Endothelial cell (in vitro differentiated cells): ENCODE measurements at regions not wholly inside any gene's neighbourhood (a gene's known extent, or its start where the extent isn't known, plus 50 kb on each side); places are given as distances from the start of the nearest gene placed in this dataset.
"Not testable (repeated sequence)": the region's sequence is repeated elsewhere in the genome, so short reads cannot be mapped to it uniquely, and the experiment has no call there.

Experiments
- DNase-seq: peaks from one replicate; pipeline ENCODE4 v3.0.0; 2021; ENCODE audit warnings: low spot score
- H3K27ac Mint-ChIP-seq: one replicate; pipeline ENCODE4 v1.8.0; 2021; ENCODE audit warnings: mixed read lengths, inconsistent platforms; ENCODE audit not compliant: unreplicated experiment
- H3K27me3 Mint-ChIP-seq: one replicate; pipeline ENCODE4 v1.8.0; 2021; ENCODE audit warnings: mild to moderate bottlenecking, moderate library complexity, mixed read lengths, inconsistent platforms; ENCODE audit not compliant: unreplicated experiment
- H3K36me3 Mint-ChIP-seq: one replicate; pipeline ENCODE4 v1.8.0; 2021; ENCODE audit warnings: mild to moderate bottlenecking, low read depth, mixed read lengths, inconsistent platforms; ENCODE audit not compliant: unreplicated experiment
- H3K4me1 Mint-ChIP-seq: one replicate; pipeline ENCODE4 v1.8.0; 2021; ENCODE audit warnings: mild to moderate bottlenecking, mixed read lengths, inconsistent platforms; ENCODE audit not compliant: unreplicated experiment
- H3K4me3 Mint-ChIP-seq: one replicate; pipeline ENCODE4 v1.8.0; 2021; ENCODE audit warnings: mild to moderate bottlenecking, mixed read lengths, inconsistent platforms; ENCODE audit not compliant: unreplicated experiment
- H3K9me3 Mint-ChIP-seq: one replicate; pipeline ENCODE4 v1.8.0; 2021; ENCODE audit warnings: mixed read lengths, inconsistent platforms; ENCODE audit not compliant: unreplicated experiment
- CTCF ChIP-seq: fragments of 200-600 bp; sonication (generic); IDR thresholded peaks from one replicate; pipeline ENCODE4 v1.5.0; 2021; ENCODE audit warnings: antibody characterized with exemption; ENCODE audit not compliant: unreplicated experiment

DNA sequence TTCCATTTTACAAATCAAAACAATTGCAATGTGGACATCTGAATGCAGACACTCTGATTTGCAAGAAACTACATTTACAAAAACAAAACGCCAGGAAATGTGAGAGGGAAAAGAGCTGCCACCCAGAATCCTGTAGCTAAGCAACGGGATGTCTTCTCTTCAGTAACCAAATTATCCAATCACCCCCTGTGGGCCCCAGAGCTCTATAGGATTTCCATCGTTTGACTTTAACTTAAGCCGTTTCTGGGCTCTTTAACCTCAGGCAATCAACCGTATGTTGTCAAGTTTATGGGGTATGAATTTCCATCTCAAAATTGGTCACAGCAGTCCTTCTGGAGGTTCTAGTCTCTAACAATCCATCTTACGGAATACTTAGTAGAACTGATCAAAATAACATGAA, 240.5 kb downstream of the ETV1 start:
- H3K9me3 Mint-ChIP-seq: no peaks in the 10 kb centered on the region
- H3K27me3 Mint-ChIP-seq: no peaks in the 10 kb centered on the region
- H3K4me1 Mint-ChIP-seq: peaks cover 4% of the 10 kb centered on the region
- TF ChIP-seq CTCF: no peak
- no peak overlapping the region for H3K4me3 Mint-ChIP-seq
- DNase-seq: no peak
- no peaks in the 10 kb centered on the region for H3K36me3 Mint-ChIP-seq
- H3K27ac Mint-ChIP-seq: no peak overlapping the region

DNA sequence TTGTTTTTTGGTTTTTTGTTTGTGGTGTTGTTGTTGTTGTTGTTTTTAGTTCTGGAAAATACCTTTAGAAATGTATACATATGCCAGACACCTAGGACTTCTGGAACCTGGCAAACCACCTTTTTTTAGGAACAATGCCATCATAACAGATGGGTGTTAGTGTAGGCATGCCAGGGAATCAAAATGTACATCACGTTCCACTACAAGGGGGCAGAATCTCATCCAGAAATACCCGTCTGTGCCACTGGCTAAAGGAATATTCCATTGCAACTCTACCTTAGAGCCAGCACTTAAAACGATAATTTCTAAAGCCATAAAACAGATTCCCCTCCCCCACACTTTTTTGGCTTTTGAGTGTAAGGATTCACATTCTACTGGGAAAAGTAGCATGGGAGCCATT, 239.8 kb downstream of the ETV1 start:
- TF ChIP-seq CTCF: no peak
- no peak overlapping the region for H3K27ac Mint-ChIP-seq
- H3K36me3 Mint-ChIP-seq: no peaks in the 10 kb centered on the region
- no peak for DNase-seq
- H3K4me3 Mint-ChIP-seq: no peak overlapping the region
- H3K27me3 Mint-ChIP-seq: no peaks in the 10 kb centered on the region
- no peaks in the 10 kb centered on the region for H3K9me3 Mint-ChIP-seq
- peaks cover 4% of the 10 kb centered on the region for H3K4me1 Mint-ChIP-seq

DNA sequence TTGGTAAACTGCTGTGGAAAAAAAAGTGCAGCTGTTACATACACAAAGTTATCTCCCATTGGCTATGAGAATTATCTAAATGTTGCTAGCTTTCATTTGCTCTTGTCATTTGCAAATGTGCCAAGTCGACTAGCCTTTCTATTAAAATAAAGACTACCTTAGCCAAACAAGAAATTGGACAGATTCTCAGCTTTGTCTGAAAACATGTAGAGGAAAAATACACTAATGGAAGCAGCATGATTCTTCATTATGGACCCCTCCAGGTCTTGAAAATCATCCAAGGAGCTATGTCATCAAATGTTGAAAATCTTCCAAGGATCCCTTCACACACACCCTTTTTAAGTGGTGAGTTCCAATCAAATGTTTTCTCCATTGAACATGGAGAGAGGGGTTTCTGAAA, 237.7 kb downstream of the ETV1 start:
- Mint-ChIP-seq H3K4me1 (peaks cover 4% of the 10 kb centered on the region), H3K27ac (no peak overlapping the region), H3K36me3 (no peaks in the 10 kb centered on the region), H3K9me3 (no peaks in the 10 kb centered on the region), H3K4me3 (no peak overlapping the region), H3K27me3 (peaks cover 3% of the 10 kb centered on the region)
- no peak for TF ChIP-seq CTCF
- DNase-seq: no peak

GRCh38 chr7:13757841-13758240, 231.6 kb downstream of the ETV1 start:
- TF ChIP-seq CTCF: no peak
- H3K27ac Mint-ChIP-seq: no peak overlapping the region
- H3K4me1 Mint-ChIP-seq: no peaks in the 10 kb centered on the region
- DNase-seq: no peak
- H3K27me3 Mint-ChIP-seq: peaks cover 3% of the 10 kb centered on the region
- no peaks in the 10 kb centered on the region for H3K9me3 Mint-ChIP-seq
- no peaks in the 10 kb centered on the region for H3K36me3 Mint-ChIP-seq
- H3K4me3 Mint-ChIP-seq: no peak overlapping the region

DNA sequence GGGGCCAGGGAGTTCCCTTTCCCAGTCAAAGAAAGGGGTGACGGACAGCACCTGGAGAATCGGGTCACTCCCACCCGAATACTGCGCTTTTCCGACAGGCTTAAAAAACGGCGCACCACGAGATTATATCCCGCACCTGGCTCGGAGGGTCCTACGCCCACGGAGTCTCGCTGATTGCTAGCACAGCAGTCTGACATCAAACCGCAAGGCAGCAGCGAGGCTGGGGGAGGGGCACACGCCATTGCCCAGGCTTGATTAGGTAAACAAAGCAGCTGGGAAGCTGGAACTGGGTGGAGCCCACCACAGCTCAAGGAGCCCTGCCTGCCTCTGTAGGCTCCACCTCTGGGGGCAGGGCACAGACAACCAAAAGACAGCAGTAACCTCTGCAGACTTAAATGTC, 223.6 kb downstream of the ETV1 start:
- H3K27ac Mint-ChIP-seq, H3K36me3 Mint-ChIP-seq, H3K9me3 Mint-ChIP-seq, H3K4me3 Mint-ChIP-seq, DNase-seq, H3K27me3 Mint-ChIP-seq, H3K4me1 Mint-ChIP-seq: not testable (repeated sequence)

- no peak for TF ChIP-seq CTCF
- Mint-ChIP-seq H3K4me3 (no peak overlapping the region), H3K9me3 (no peaks in the 10 kb centered on the region), H3K27me3 (no peaks in the 10 kb centered on the region), H3K4me1 (no peaks in the 10 kb centered on the region), H3K27ac (no peak overlapping the region), H3K36me3 (no peaks in the 10 kb centered on the region)
- DNase-seq: no peak
Observed at GRCh38 chr7:13770305-13770704, 219.2 kb downstream of the ETV1 start.
